Spleen (tissue), 7 donors: ENCODE measurements at regions not wholly inside any gene's neighbourhood (a gene's known extent, or its start where the extent isn't known, plus 50 kb on each side); places are given as distances from the start of the nearest gene placed in this dataset.
A peak's percentile ranks its signal among the peaks of the same experiment; 100 is the strongest.

Experiments
- POLR2A ChIP-seq, 3 donors: fragments of 450-650 bp; IDR thresholded peaks; one replicate each; pipeline ENCODE4 v1.5.1; 2017; ENCODE audit warnings: antibody characterized with exemption in 3 of 3, mild to moderate bottlenecking in 1 of 3
- TF ChIP-seq, protein P1 (sequence below), 11 experiments: fragments of 200-600 bp in 7 of 11; fragments of 450-650 bp in 4 of 11; sonication (generic) in 4 of 11; IDR thresholded peaks in 8 of 11; conservative IDR thresholded peaks in 3 of 11; 1 replicate in 7 of 11; 2 replicates in 4 of 11; pipeline versions ENCODE4 v1.4.0 to v1.8.0; 2016 to 2021; ENCODE audit warnings: antibody characterized with exemption in 11 of 11, inconsistent platforms in 4 of 11, mild to moderate bottlenecking in 1 of 11
- donor health status: DM: no; HTN: no; CAD: no; lungs with moderate emphysema.
- donor health status: DM: no; HTN: no; CAD: no.
- donor health status: DM: no; HTN: no; CAD: no.

DNA sequence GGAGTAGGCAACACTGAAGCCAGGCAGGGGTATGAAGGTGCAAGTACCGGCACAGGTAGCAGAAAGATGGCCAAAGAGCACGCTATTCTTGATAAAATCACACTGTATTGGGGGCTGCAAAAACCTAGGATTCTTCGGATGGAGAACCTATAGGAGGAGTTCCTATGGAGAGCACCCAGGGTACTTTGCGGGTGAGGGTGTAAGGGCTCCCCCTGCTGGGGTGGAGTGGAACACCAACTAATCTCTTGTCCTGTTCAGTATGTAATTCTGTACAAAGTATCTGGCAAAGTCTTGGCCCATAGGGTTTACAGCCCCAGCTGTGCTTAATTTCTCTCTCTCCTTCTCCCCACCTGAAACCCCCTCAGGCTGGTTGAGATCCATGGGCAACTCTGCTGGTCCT, 393.1 kb upstream of the ASIC2 start:
- TF ChIP-seq, protein P1, sequence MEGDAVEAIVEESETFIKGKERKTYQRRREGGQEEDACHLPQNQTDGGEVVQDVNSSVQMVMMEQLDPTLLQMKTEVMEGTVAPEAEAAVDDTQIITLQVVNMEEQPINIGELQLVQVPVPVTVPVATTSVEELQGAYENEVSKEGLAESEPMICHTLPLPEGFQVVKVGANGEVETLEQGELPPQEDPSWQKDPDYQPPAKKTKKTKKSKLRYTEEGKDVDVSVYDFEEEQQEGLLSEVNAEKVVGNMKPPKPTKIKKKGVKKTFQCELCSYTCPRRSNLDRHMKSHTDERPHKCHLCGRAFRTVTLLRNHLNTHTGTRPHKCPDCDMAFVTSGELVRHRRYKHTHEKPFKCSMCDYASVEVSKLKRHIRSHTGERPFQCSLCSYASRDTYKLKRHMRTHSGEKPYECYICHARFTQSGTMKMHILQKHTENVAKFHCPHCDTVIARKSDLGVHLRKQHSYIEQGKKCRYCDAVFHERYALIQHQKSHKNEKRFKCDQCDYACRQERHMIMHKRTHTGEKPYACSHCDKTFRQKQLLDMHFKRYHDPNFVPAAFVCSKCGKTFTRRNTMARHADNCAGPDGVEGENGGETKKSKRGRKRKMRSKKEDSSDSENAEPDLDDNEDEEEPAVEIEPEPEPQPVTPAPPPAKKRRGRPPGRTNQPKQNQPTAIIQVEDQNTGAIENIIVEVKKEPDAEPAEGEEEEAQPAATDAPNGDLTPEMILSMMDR (IDR thresholded peaks at IDR 0.05 in 8 of 11, conservative IDR thresholded peaks at IDR 0.05 in 3 of 11) = peak in 3 of 11 experiments; percentile 30 to 39 (median 34)
- no peak for TF ChIP-seq POLR2A (IDR thresholded peaks at IDR 0.05)
